PC-9 (cell line): ENCODE measurements at regions not wholly inside any gene's neighbourhood (a gene's known extent, or its start where the extent isn't known, plus 50 kb on each side); places are given as distances from the start of the nearest gene placed in this dataset.

Experiments used
- BruUV-seq: library from RNA; stranded (reverse); fragments of 400-500 nt; replicated peaks from 2 replicates; lab custom pipeline; 2021; lab: Mats Ljungman, UMichigan
- CTCF ChIA-PET: fragments of 300-600 bp; sonication (Branson Sonifier 250); formaldehyde crosslinking; loops from one replicate; lab custom pipeline; 2022; ENCODE audit warnings: antibody characterized with exemption; lab: Charles Lee
- POLR2A ChIA-PET: fragments of 300-600 bp; sonication (Branson Sonifier 250); formaldehyde crosslinking; loops from one replicate; lab custom pipeline; 2022; ENCODE audit warnings: antibody characterized with exemption; ENCODE audit not compliant: unreplicated experiment; lab: Charles Lee
- DNase-seq, 2 experiments: peaks; one replicate each; pipeline versions ENCODE4 v3.0.0 to v3.0.0-alpha.2; 2015 to 2022; ENCODE audit warnings: mixed read lengths in 1 of 2
- H2AFZ ChIP-seq: fragments of 200-600 bp; sonication (generic); 2 replicates; pipeline ENCODE4 v1.8.1; 2017; ENCODE audit warnings: antibody characterized with exemption
- H3F3A ChIP-seq: fragments of 200-600 bp; sonication (generic); 2 replicates; pipeline ENCODE4 v1.8.1; 2017; ENCODE audit warnings: antibody characterized with exemption, mild to moderate bottlenecking, low read depth; ENCODE audit not compliant: insufficient read depth
- H3K27ac ChIP-seq: fragments of 200-600 bp; sonication (generic); 2 replicates; pipeline ENCODE4 v1.6.1; 2016; ENCODE audit warnings: mixed run types
- H3K27me3 ChIP-seq: fragments of 200-600 bp; sonication (generic); 2 replicates; pipeline ENCODE4 v1.6.1; 2016; ENCODE audit warnings: low read depth, mixed run types; ENCODE audit not compliant: insufficient read depth
- H3K36me3 ChIP-seq: fragments of 200-600 bp; sonication (generic); 2 replicates; pipeline ENCODE4 v1.6.1; 2016; ENCODE audit warnings: low read depth, mixed run types
- H3K4me1 ChIP-seq: fragments of 200-600 bp; sonication (generic); replicated peaks from 2 replicates; pipeline ENCODE4 v1.6.1; 2016; ENCODE audit warnings: mixed run types; ENCODE audit not compliant: insufficient read depth
- H3K4me2 ChIP-seq: fragments of 200-600 bp; sonication (generic); 2 replicates; pipeline ENCODE4 v1.6.1; 2017; ENCODE audit warnings: mixed run types
- H3K4me3 ChIP-seq: fragments of 200-600 bp; sonication (generic); 2 replicates; pipeline ENCODE4 v1.6.1; 2016; ENCODE audit warnings: mixed run types
- H3K79me2 ChIP-seq: fragments of 200-600 bp; sonication (generic); 2 replicates; pipeline ENCODE4 v1.6.1; 2017; ENCODE audit warnings: low read depth, mixed run types
- H3K9me2 ChIP-seq: fragments of 200-600 bp; sonication (generic); 2 replicates; pipeline ENCODE4 v1.8.1; 2017; ENCODE audit warnings: mild to moderate bottlenecking; ENCODE audit not compliant: insufficient read depth
- H3K9me3 ChIP-seq: fragments of 200-600 bp; sonication (generic); 2 replicates; pipeline ENCODE4 v1.8.1; 2016; ENCODE audit warnings: low read depth; ENCODE audit not compliant: insufficient read depth
- H4K20me1 ChIP-seq: fragments of 200-600 bp; sonication (generic); 2 replicates; pipeline ENCODE4 v1.8.1; 2017; ENCODE audit not compliant: insufficient read depth
- EZH2 ChIP-seq: fragments of 200-600 bp; sonication (generic); IDR thresholded peaks from 2 replicates; pipeline ENCODE4 v1.8.0; 2017; ENCODE audit warnings: antibody characterized with exemption, low read depth
- intact Hi-C: fragments of 100-400 bp; cut with micrococcal nuclease; formaldehyde crosslinking; loops from one replicate; pipeline ENCODE4 v1.10.0; 2022; ENCODE audit not compliant: unreplicated experiment
- TF ChIP-seq, protein P1 (sequence below): fragments of 200-600 bp; sonication (generic); conservative IDR thresholded peaks from 2 replicates; pipeline ENCODE4 v1.6.1; 2017; ENCODE audit warnings: mixed run types, antibody characterized with exemption, mild to moderate bottlenecking, moderate library complexity

DNA sequence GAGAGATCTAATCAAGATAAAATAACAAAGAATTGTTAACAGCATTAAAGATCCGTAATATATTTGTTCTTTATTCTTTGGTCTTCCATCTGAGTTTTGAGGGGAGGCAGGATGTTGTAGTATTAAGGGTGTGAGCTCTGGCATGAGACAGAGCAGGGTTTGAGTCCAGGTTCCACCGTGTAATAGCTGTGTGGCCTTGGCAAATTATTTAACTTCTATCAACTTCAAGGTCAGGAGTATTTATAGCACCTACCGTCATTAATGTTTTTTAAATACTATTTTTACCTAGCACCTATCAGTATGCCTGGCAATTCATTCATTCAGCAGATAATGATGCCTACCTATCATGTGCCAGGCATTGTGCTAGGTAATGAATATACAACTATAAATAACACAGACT lies 180.1 kb upstream of the NABP1 start:
- no peak overlapping the region for H3K4me3 ChIP-seq
- DNase-seq, result no peak
- H3K9me3 ChIP-seq, result no peaks in the 10 kb centered on the region
- no peaks in the 10 kb centered on the region for H3K79me2 ChIP-seq
- no peaks in the 10 kb centered on the region for H3K27me3 ChIP-seq
- H3F3A ChIP-seq, result no peaks in the 10 kb centered on the region
- ChIA-PET POLR2A (no interaction called here), CTCF (no interaction called here)
- H3K4me2 ChIP-seq, result no peak overlapping the region
- no peaks in the 10 kb centered on the region for H3K36me3 ChIP-seq
- BruUV-seq, result no TSS peak
- no peaks in the 10 kb centered on the region for H3K9me2 ChIP-seq
- no peak for TF ChIP-seq EZH2
- TF ChIP-seq, protein P1, sequence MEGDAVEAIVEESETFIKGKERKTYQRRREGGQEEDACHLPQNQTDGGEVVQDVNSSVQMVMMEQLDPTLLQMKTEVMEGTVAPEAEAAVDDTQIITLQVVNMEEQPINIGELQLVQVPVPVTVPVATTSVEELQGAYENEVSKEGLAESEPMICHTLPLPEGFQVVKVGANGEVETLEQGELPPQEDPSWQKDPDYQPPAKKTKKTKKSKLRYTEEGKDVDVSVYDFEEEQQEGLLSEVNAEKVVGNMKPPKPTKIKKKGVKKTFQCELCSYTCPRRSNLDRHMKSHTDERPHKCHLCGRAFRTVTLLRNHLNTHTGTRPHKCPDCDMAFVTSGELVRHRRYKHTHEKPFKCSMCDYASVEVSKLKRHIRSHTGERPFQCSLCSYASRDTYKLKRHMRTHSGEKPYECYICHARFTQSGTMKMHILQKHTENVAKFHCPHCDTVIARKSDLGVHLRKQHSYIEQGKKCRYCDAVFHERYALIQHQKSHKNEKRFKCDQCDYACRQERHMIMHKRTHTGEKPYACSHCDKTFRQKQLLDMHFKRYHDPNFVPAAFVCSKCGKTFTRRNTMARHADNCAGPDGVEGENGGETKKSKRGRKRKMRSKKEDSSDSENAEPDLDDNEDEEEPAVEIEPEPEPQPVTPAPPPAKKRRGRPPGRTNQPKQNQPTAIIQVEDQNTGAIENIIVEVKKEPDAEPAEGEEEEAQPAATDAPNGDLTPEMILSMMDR, result no peak
- H3K4me1 ChIP-seq, result no peaks in the 10 kb centered on the region
- intact Hi-C loops, result no loop called here
- no peaks in the 10 kb centered on the region for H4K20me1 ChIP-seq
- no peak overlapping the region for H2AFZ ChIP-seq
- H3K27ac ChIP-seq, result no peak overlapping the region

DNA sequence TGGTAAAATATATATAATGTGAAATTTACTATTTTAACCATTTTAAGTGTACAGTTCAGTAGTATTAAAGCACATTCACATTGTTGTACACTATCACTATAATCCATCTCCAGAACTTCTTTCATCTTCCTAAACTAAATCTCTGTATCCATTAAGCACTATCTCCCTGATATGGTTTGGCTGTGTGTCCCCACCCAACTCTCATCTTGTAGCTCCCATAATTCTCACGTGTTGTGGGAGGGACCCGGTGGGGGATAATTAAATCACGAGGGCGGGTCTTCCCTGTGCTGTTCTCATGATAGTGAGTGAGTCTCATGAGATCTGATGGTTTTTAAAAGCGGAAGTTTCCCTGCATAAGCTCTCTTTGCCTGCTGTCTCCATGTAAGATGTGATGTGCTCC lies 178.9 kb upstream of the NABP1 start:
- Histone ChIP-seq H3K4me3 (no peak overlapping the region), H3K27me3 (no peaks in the 10 kb centered on the region), H4K20me1 (no peaks in the 10 kb centered on the region), H3K9me3 (no peaks in the 10 kb centered on the region), H3K27ac (no peak overlapping the region), H3K79me2 (no peaks in the 10 kb centered on the region), H2AFZ (no peak overlapping the region), H3F3A (no peaks in the 10 kb centered on the region), H3K9me2 (no peaks in the 10 kb centered on the region), H3K36me3 (no peaks in the 10 kb centered on the region), H3K4me2 (no peak overlapping the region), H3K4me1 (no peaks in the 10 kb centered on the region)
- no peak for DNase-seq
- ChIA-PET CTCF (interaction anchor here (0.7 kb wide), 1 partner anchor 351 kb away, joined by 3 read pairs; no protein-coding TSS in a partner anchor), POLR2A (no interaction called here)
- no peak for TF ChIP-seq EZH2
- TF ChIP-seq, protein P1, result no peak
- no TSS peak for BruUV-seq
- intact Hi-C loops, result no loop called here

DNA sequence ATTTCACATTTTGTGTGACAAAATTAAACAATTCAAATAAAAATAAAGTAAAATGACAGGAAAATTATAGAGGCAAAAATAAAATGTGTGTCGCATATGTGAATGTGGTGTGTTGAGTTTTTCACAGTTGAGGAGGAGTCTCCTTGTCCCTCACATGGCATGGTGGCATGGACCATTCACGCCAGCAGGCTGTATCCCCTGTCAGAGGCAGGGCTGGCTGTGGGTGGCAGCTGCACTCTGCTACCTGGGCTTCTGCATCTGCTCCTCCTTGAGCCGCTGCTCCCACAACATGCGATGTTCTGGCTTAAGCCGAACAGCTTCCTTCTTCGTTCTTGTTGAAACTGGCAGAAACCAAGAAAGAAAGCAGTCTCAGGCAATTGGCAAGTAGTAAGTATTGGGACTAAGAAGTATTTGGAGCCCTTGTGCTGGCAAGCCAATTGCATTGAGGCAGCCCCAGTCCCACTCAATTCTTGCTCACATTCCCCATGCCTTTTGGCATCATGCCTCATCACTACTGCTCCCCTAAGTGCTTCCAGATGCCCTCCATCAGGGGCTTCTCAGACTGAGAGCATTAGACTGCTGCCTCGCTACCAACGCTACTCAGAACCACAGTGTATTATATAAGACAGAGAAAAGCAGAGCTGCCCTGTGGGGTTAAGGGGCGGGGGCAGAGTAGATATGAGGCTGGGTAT lies 177.9 kb upstream of the NABP1 start:
- H3K36me3 ChIP-seq, result no peaks in the 10 kb centered on the region
- no peak overlapping the region for H2AFZ ChIP-seq
- no TSS peak for BruUV-seq
- no peaks in the 10 kb centered on the region for H3K9me2 ChIP-seq
- TF ChIP-seq, protein P1, result no peak
- TF ChIP-seq EZH2, result no peak
- no peaks in the 10 kb centered on the region for H3K79me2 ChIP-seq
- no peak for DNase-seq
- POLR2A ChIA-PET, result no interaction called here
- no peak overlapping the region for H3K4me2 ChIP-seq
- H3K9me3 ChIP-seq, result no peaks in the 10 kb centered on the region
- no peaks in the 10 kb centered on the region for H4K20me1 ChIP-seq
- no peak overlapping the region for H3K27ac ChIP-seq
- no peaks in the 10 kb centered on the region for H3K4me1 ChIP-seq
- CTCF ChIA-PET, result no interaction called here
- H3K27me3 ChIP-seq, result no peaks in the 10 kb centered on the region
- intact Hi-C loops, result loop anchor here (2.0 to 5.0 kb wide), 2 partner anchors 447 to 718 kb away; no protein-coding TSS in a partner anchor
- H3F3A ChIP-seq, result no peaks in the 10 kb centered on the region
- no peak overlapping the region for H3K4me3 ChIP-seq
